GM12878 (cell line): ENCODE measurements at regions not wholly inside any gene's neighbourhood (a gene's known extent, or its start where the extent isn't known, plus 50 kb on each side); places are given as distances from the start of the nearest gene placed in this dataset.

ENCODE experiments used
- ATAC-seq: fragments of 200-7000 bp; cut with Tn5 transposase; 3 replicates; pipeline ENCODE4 v1.9.1; 2020; ENCODE audit warnings: mild to moderate bottlenecking, moderate library complexity
- BruUV-seq: library from RNA; stranded (reverse); fragments of 400-500 nt; replicated peaks from 2 replicates; lab custom pipeline; 2021; lab: Mats Ljungman, UMichigan
- CTCF ChIA-PET: fragments of 300-600 bp; sonication (Branson Sonifier 250); formaldehyde crosslinking; extraction: SDS; loops from one replicate; lab custom pipeline; 2021; ENCODE audit warnings: inconsistent platforms; lab: Yijun Ruan, JAX
- POLR2A ChIA-PET: fragments of 350-600 bp; formaldehyde crosslinking; extraction: SDS; loops from one replicate; lab custom pipeline; 2021; ENCODE audit warnings: inconsistent platforms; lab: Charles Lee
- RAD21 ChIA-PET: fragments of 300-600 bp; sonication (Branson Sonifier 250); formaldehyde crosslinking; loops from one replicate; lab custom pipeline; 2023; ENCODE audit warnings: antibody characterized with exemption; ENCODE audit not compliant: unreplicated experiment; lab: Charles Lee
- SMC1A ChIA-PET: fragments of 300-600 bp; sonication (Branson Sonifier 250); formaldehyde crosslinking; loops from one replicate; lab custom pipeline; 2023; ENCODE audit not compliant: unreplicated experiment, uncharacterized antibody; lab: Charles Lee
- DNase-seq: peaks from one replicate; pipeline ENCODE4 v3.0.0-alpha.2; 2011; ENCODE audit warnings: low read depth, low spot score
- FAIRE-seq: peaks from 3 replicates; lab custom pipeline; 2011; peaks lifted over from hg19 to GRCh38; lab: Jason Lieb, UNC
- H2AFZ ChIP-seq: 2 replicates; pipeline ENCODE4 v1.6.0; 2011; ENCODE audit warnings: low read depth, low read length, control low read depth; ENCODE audit not compliant: control insufficient read depth
- H3K27ac ChIP-seq: 2 replicates; pipeline ENCODE4 v1.5.1; 2011; ENCODE audit warnings: control low read depth; ENCODE audit not compliant: control insufficient read depth, insufficient read depth
- H3K27me3 ChIP-seq, 2 experiments: replicated peaks in 1 of 2; 2 replicates each; pipeline versions ENCODE4 v1.6.0 to v1.6.1; 2011; ENCODE audit warnings: low read length in 1 of 2; ENCODE audit not compliant: control insufficient read depth in 2 of 2, insufficient read depth in 2 of 2
- H3K36me3 ChIP-seq, 2 experiments: 2 replicates each; pipeline ENCODE4 v1.5.1; 2011; ENCODE audit warnings: low read length in 1 of 2; ENCODE audit not compliant: control insufficient read depth in 2 of 2, insufficient read depth in 2 of 2
- H3K4me1 ChIP-seq: 2 replicates; pipeline ENCODE4 v1.6.1; 2011; ENCODE audit warnings: mild to moderate bottlenecking, low read length, moderate library complexity, mixed read lengths; ENCODE audit not compliant: control insufficient read depth, insufficient read depth
- H3K4me2 ChIP-seq: 2 replicates; pipeline ENCODE4 v1.6.0; 2011; ENCODE audit warnings: control low read depth; ENCODE audit not compliant: control insufficient read depth, insufficient read depth
- H3K4me3 ChIP-seq: fragments of 200-600 bp; sonication (generic); 2 replicates; pipeline ENCODE4 v1.5.1; 2016
- H3K79me2 ChIP-seq: 2 replicates; pipeline ENCODE4 v1.6.0; 2011; ENCODE audit warnings: low read length; ENCODE audit not compliant: control insufficient read depth, insufficient read depth
- H3K9ac ChIP-seq: 2 replicates; pipeline ENCODE4 v1.8.0; 2011; ENCODE audit warnings: low read length, control low read depth, mixed read lengths; ENCODE audit not compliant: control insufficient read depth, insufficient read depth
- H3K9me3 ChIP-seq: replicated peaks from 3 replicates; pipeline ENCODE4 v1.5.1; 2011; ENCODE audit warnings: mild to moderate bottlenecking, low read length; ENCODE audit not compliant: control insufficient read depth, insufficient read depth
- H4K20me1 ChIP-seq: 2 replicates; pipeline ENCODE4 v1.6.0; 2011; ENCODE audit not compliant: control insufficient read depth, insufficient read depth
- EGR1 ChIP-seq, 2 experiments: IDR thresholded peaks; 1 replicate in 1 of 2; 2 replicates in 1 of 2; pipeline ENCODE4 v1.6.1; 2011 to 2012; ENCODE audit warnings: low read depth in 2 of 2, low read length in 2 of 2, borderline replicate concordance in 1 of 2, mild to moderate bottlenecking in 1 of 2, moderate library complexity in 1 of 2
- ESRRA ChIP-seq: IDR thresholded peaks from 2 replicates; pipeline ENCODE4 v1.6.1; 2012; ENCODE audit warnings: mild to moderate bottlenecking, low read length, improper control_type of control experiment
- GABPA ChIP-seq: IDR thresholded peaks from 2 replicates; pipeline ENCODE4 v1.6.1; 2014; ENCODE audit warnings: antibody characterized with exemption, low read depth, mild to moderate bottlenecking, inconsistent platforms
- KAT2A ChIP-seq: conservative IDR thresholded peaks from 2 replicates; pipeline ENCODE4 v1.6.1; 2011; ENCODE audit warnings: low read depth, low read length; ENCODE audit not compliant: control insufficient read depth
- KLF5 ChIP-seq: fragments of 450-650 bp; IDR thresholded peaks from 2 replicates; pipeline ENCODE4 v1.6.1; 2014; ENCODE audit warnings: mild to moderate bottlenecking; ENCODE audit not compliant: partially characterized antibody
- MYB ChIP-seq: fragments of 150-350 bp; IDR thresholded peaks from 2 replicates; pipeline ENCODE4 v1.6.1; 2014; ENCODE audit warnings: mild to moderate bottlenecking, low read depth, low read length, borderline replicate concordance
- NFYA ChIP-seq: IDR thresholded peaks from 2 replicates; pipeline ENCODE4 v1.6.1; 2011; ENCODE audit warnings: low read depth, mild to moderate bottlenecking, low read length, improper control_type of control experiment, borderline replicate concordance
- NKRF ChIP-seq: fragments of 450-650 bp; conservative IDR thresholded peaks from 2 replicates; pipeline ENCODE4 v1.6.1; 2017; ENCODE audit warnings: mild to moderate bottlenecking, moderate library complexity
- NR2C2 ChIP-seq: IDR thresholded peaks from 2 replicates; pipeline ENCODE4 v1.6.1; 2011; ENCODE audit warnings: borderline replicate concordance, low read depth; ENCODE audit not compliant: control insufficient read depth, insufficient read length
- RAD21 ChIP-seq: IDR thresholded peaks from 2 replicates; pipeline ENCODE4 v1.6.1; 2011; ENCODE audit warnings: mild to moderate bottlenecking, low read depth, low read length, moderate library complexity; ENCODE audit not compliant: insufficient read depth
- RELB ChIP-seq: fragments of 450-650 bp; IDR thresholded peaks from 2 replicates; pipeline ENCODE4 v1.6.1; 2017; ENCODE audit warnings: low read depth, mild to moderate bottlenecking, moderate library complexity
- RFX5 ChIP-seq: IDR thresholded peaks from 2 replicates; pipeline ENCODE4 v1.6.1; 2011; ENCODE audit warnings: low read depth, low read length, improper control_type of control experiment
- SREBF2 ChIP-seq: IDR thresholded peaks from 2 replicates; pipeline ENCODE4 v1.6.1; 2012; ENCODE audit warnings: mild to moderate bottlenecking, low read length
- TCF3 ChIP-seq: IDR thresholded peaks from 2 replicates; pipeline ENCODE4 v1.6.1; 2012; ENCODE audit warnings: low read depth, mild to moderate bottlenecking, low read length, borderline replicate concordance; ENCODE audit not compliant: insufficient read depth
- YBX1 ChIP-seq: fragments of 450-650 bp; IDR thresholded peaks from 2 replicates; pipeline ENCODE4 v1.6.1; 2016; ENCODE audit warnings: antibody characterized with exemption
- ZBED1 ChIP-seq: IDR thresholded peaks from 2 replicates; pipeline ENCODE4 v1.6.1; 2016; ENCODE audit warnings: borderline replicate concordance
- ZNF384 ChIP-seq: IDR thresholded peaks from 2 replicates; pipeline ENCODE4 v1.6.1; 2012; ENCODE audit warnings: low read depth, mild to moderate bottlenecking, low read length, improper control_type of control experiment, borderline replicate concordance
- WGBS: methylation state at CpG from one replicate; pipeline ENCODE4 v1.1.6; 2016; ENCODE audit warnings: low lambda C conversion rate; ENCODE audit not compliant: insufficient replicate concordance, insufficient coverage; ENCODE audit errors: missing lambda C conversion rate; 5-methylcytosine and 5-hydroxymethylcytosine counted together
- in situ Hi-C: fragments of 300-500 bp; cut with MboI; formaldehyde crosslinking; loops from 9 replicates; pipeline ENCODE4 v1.14.3; 2018; ENCODE audit warnings: mixed read lengths
- intact Hi-C: fragments of 100-400 bp; cut with micrococcal nuclease; formaldehyde crosslinking; loops from one replicate; pipeline ENCODE4 v1.14.2; 2022; ENCODE audit not compliant: unreplicated experiment
- TF ChIP-seq, protein P1 (sequence below): IDR thresholded peaks from 2 replicates; pipeline ENCODE4 v1.6.1; 2011; ENCODE audit warnings: borderline replicate concordance, low read depth, mild to moderate bottlenecking, moderate library complexity, low read length; ENCODE audit not compliant: insufficient read depth, poor library complexity, severe bottlenecking

- no peak for TF ChIP-seq ESRRA
- no peak for TF ChIP-seq NR2C2
- no peak for TF ChIP-seq KAT2A
These were observed 529.6 kb downstream of the FGF9 start (continued) for GRCh38 chr13:22200440-22200839.

GRCh38 chr13:22201375-22201925, 530.6 kb downstream of the FGF9 start:
- ChIA-PET CTCF (no interaction called here), RAD21 (no interaction called here), SMC1A (no interaction called here), POLR2A (no interaction called here)
- no peak for FAIRE-seq
- in situ Hi-C loops, result no loop called here
- DNase-seq, result no peak
- Histone ChIP-seq H3K79me2 (no peaks in the 10 kb centered on the region), H3K27me3 (no peaks in the 10 kb centered on the region), H3K4me3 (no peak overlapping the region), H4K20me1 (no peaks in the 10 kb centered on the region), H3K4me2 (no peak overlapping the region), H3K36me3 (no peaks in the 10 kb centered on the region), H3K27ac (no peak overlapping the region), H2AFZ (no peak overlapping the region), H3K9me3 (no peaks in the 10 kb centered on the region; the same call in 2 of the 3 replicates), H3K4me1 (no peaks in the 10 kb centered on the region)
- BruUV-seq, result no TSS peak
- WGBS, result 50% methylated on average over 2 of the region's 2 CpGs
- no peak for ATAC-seq
- no peak for TF ChIP-seq ESRRA
- TF ChIP-seq MYB, result no peak
- no peak for TF ChIP-seq RELB
- TF ChIP-seq YBX1, result no peak
- TF ChIP-seq KLF5, result no peak
- no peak for TF ChIP-seq GABPA
- no peak for TF ChIP-seq EGR1 (IDR thresholded peaks at IDR 0.05; ENCODE audit: borderline replicate concordance in 1 of 2, low read depth in 2 of 2, low read length in 2 of 2)
- TF ChIP-seq TCF3, result no peak
- no peak for TF ChIP-seq NKRF
- TF ChIP-seq RFX5, result no peak
- no peak for TF ChIP-seq NFYA
- TF ChIP-seq RAD21, result no peak
- no peak for TF ChIP-seq ZBED1
- no peak for TF ChIP-seq ZNF384
- TF ChIP-seq, protein P1, sequence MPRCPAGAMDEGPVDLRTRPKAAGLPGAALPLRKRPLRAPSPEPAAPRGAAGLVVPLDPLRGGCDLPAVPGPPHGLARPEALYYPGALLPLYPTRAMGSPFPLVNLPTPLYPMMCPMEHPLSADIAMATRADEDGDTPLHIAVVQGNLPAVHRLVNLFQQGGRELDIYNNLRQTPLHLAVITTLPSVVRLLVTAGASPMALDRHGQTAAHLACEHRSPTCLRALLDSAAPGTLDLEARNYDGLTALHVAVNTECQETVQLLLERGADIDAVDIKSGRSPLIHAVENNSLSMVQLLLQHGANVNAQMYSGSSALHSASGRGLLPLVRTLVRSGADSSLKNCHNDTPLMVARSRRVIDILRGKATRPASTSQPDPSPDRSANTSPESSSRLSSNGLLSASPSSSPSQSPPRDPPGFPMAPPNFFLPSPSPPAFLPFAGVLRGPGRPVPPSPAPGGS, result no peak
- TF ChIP-seq SREBF2, result no peak
- TF ChIP-seq, all 136 proteins: peak for 0
- intact Hi-C loops, result no loop called here
- no peak overlapping the region for H3K9ac ChIP-seq
